ENCODE measurements at regions not wholly inside any gene's neighbourhood (a gene's known extent, or its start where the extent isn't known, plus 50 kb on each side); places are given as distances from the start of the nearest gene placed in this dataset.
"Not testable (repeated sequence)": the region's sequence is repeated elsewhere in the genome, so short reads cannot be mapped to it uniquely, and the experiment has no call there.

- DNase-seq (ENCODE audit: low spot score) = no peak
Observed at GRCh38 chr9:86575137-86575536, 220.9 kb upstream of the TUT7 start.

- DNase-seq (ENCODE audit: low spot score) = peak; percentile 17
Observed at GRCh38 chr9:86573886-86574285, 219.7 kb upstream of the TUT7 start.

GRCh38 chr9:86572904-86573303 lies 218.7 kb upstream of the TUT7 start:
- no peak for DNase-seq (ENCODE audit: low spot score)

GRCh38 chr9:86565603-86566002 lies 211.4 kb upstream of the TUT7 start:
- DNase-seq (ENCODE audit: low spot score) = not testable (repeated sequence)

GRCh38 chr9:86563936-86564335 lies 209.7 kb upstream of the TUT7 start:
- no peak for DNase-seq (ENCODE audit: low spot score)

GRCh38 chr9:86563350-86563749 lies 209.1 kb upstream of the TUT7 start:
- peak; percentile 11 for DNase-seq (ENCODE audit: low spot score)

- DNase-seq (ENCODE audit: low spot score) = no peak
Observed at GRCh38 chr9:86562691-86563090, 208.5 kb upstream of the TUT7 start.

GRCh38 chr9:86557918-86558317 lies 203.7 kb upstream of the TUT7 start:
- DNase-seq (ENCODE audit: low spot score) = no peak

GRCh38 chr9:86557063-86557766 lies 203.0 kb upstream of the TUT7 start:
- peak; percentile 43 for DNase-seq (ENCODE audit: low spot score)

GRCh38 chr9:86555661-86556060 lies 201.5 kb upstream of the TUT7 start:
- no peak for DNase-seq (ENCODE audit: low spot score)

- no peak for DNase-seq (ENCODE audit: low spot score)
Observed at GRCh38 chr9:86550401-86550800, 196.2 kb upstream of the TUT7 start.

- DNase-seq (ENCODE audit: low spot score) = no peak
Observed at GRCh38 chr9:86549920-86550319, 195.7 kb upstream of the TUT7 start.

- DNase-seq (ENCODE audit: low spot score) = peak; percentile 30
Observed at GRCh38 chr9:86549401-86549811, 195.2 kb upstream of the TUT7 start.

GRCh38 chr9:86548220-86548619 lies 194.0 kb upstream of the TUT7 start:
- DNase-seq (ENCODE audit: low spot score) = no peak

- DNase-seq (ENCODE audit: low spot score) = no peak
Observed at GRCh38 chr9:86547571-86547970, 193.4 kb upstream of the TUT7 start.

- no peak for DNase-seq (ENCODE audit: low spot score)
Observed at GRCh38 chr9:86546712-86547111, 192.5 kb upstream of the TUT7 start.

GRCh38 chr9:86545090-86545489 lies 190.9 kb upstream of the TUT7 start:
- no peak for DNase-seq (ENCODE audit: low spot score)

- no peak for DNase-seq (ENCODE audit: low spot score)
Observed at GRCh38 chr9:86541014-86541570, 186.9 kb upstream of the TUT7 start.

- DNase-seq (ENCODE audit: low spot score) = no peak
Observed at GRCh38 chr9:86535406-86535915, 181.3 kb upstream of the TUT7 start.

- DNase-seq (ENCODE audit: low spot score) = no peak
Observed at GRCh38 chr9:86534572-86535258, 180.5 kb upstream of the TUT7 start.

- no peak for DNase-seq (ENCODE audit: low spot score)
Observed at GRCh38 chr9:86531971-86532640, 177.9 kb upstream of the TUT7 start.

GRCh38 chr9:86531273-86531970 lies 177.2 kb upstream of the TUT7 start:
- DNase-seq (ENCODE audit: low spot score) = peak; percentile 7
